Subcutaneous abdominal adipose tissue (tissue), 5 donors: ENCODE measurements at regions not wholly inside any gene's neighbourhood (a gene's known extent, or its start where the extent isn't known, plus 50 kb on each side); places are given as distances from the start of the nearest gene placed in this dataset.

Experiments used
- H3K27ac ChIP-seq: one replicate; pipeline ENCODE4 v1.7.0; 2013; ENCODE audit warnings: low read depth, mild to moderate bottlenecking, inconsistent platforms, low read length, moderate library complexity
- H3K27me3 ChIP-seq, 5 donors: one replicate each; pipeline ENCODE4 v1.7.0; 2013; ENCODE audit warnings: low read length in 5 of 5, inconsistent platforms in 1 of 5; ENCODE audit not compliant: control insufficient read depth in 5 of 5, insufficient read depth in 4 of 5
- H3K36me3 ChIP-seq, 5 donors: one replicate each; pipeline ENCODE4 v1.7.0; 2013; ENCODE audit warnings: low read length in 5 of 5; ENCODE audit not compliant: control insufficient read depth in 5 of 5, insufficient read depth in 5 of 5
- H3K4me1 ChIP-seq, 5 donors: one replicate each; pipeline ENCODE4 v1.7.0; 2013; ENCODE audit warnings: low read length in 5 of 5, mild to moderate bottlenecking in 3 of 5, moderate library complexity in 1 of 5; ENCODE audit not compliant: control insufficient read depth in 5 of 5, insufficient read depth in 5 of 5
- H3K4me3 ChIP-seq, 5 donors: one replicate each; pipeline ENCODE4 v1.7.0; 2013; ENCODE audit warnings: low read length in 5 of 5, low read depth in 1 of 5
- H3K9ac ChIP-seq, 5 donors: one replicate each; pipeline ENCODE4 v1.7.0; 2013; ENCODE audit warnings: low read length in 5 of 5, mild to moderate bottlenecking in 4 of 5, moderate library complexity in 3 of 5
- H3K9me3 ChIP-seq, 5 donors: one replicate each; pipeline ENCODE4 v1.7.0; 2013; ENCODE audit warnings: low read length in 5 of 5; ENCODE audit not compliant: control insufficient read depth in 5 of 5
- donor health status: healthy.
- donor health status: healthy.
- donor health status: healthy.
- donor health status: healthy.
- donor health status: healthy.

GRCh38 chr5:33048315-33048714 lies 337.2 kb downstream of the NPR3 start:
- Histone ChIP-seq H3K27ac (no peak overlapping the region), H3K9ac (no peak overlapping the region), H3K4me3 (no peak overlapping the region), H3K27me3 (no peaks in the 10 kb centered on the region), H3K9me3 (no peaks in the 10 kb centered on the region), H3K4me1 (no peaks in the 10 kb centered on the region), H3K36me3 (no peaks in the 10 kb centered on the region)

- Histone ChIP-seq H3K4me1 (no peaks in the 10 kb centered on the region), H3K27ac (no peak overlapping the region), H3K9me3 (peaks cover 3 to 7% (median 4%) of the 10 kb centered on the region in 5 donors), H3K27me3 (no peaks in the 10 kb centered on the region), H3K9ac (no peak overlapping the region), H3K4me3 (no peak overlapping the region), H3K36me3 (no peaks in the 10 kb centered on the region)
These were observed 338.2 kb downstream of the NPR3 start for GRCh38 chr5:33049298-33049697.

- no peak overlapping the region for H3K27ac ChIP-seq
- no peaks in the 10 kb centered on the region for H3K4me1 ChIP-seq
- no peaks in the 10 kb centered on the region for H3K27me3 ChIP-seq
- H3K9me3 ChIP-seq: peaks cover 3 to 11% (median 7%) of the 10 kb centered on the region in 5 donors
- no peak overlapping the region for H3K4me3 ChIP-seq
- H3K9ac ChIP-seq: no peak overlapping the region
- H3K36me3 ChIP-seq: no peaks in the 10 kb centered on the region
These were observed 338.7 kb downstream of the NPR3 start for GRCh38 chr5:33049842-33050241.

- no peaks in the 10 kb centered on the region for H3K4me1 ChIP-seq
- H3K27ac ChIP-seq: no peak overlapping the region
- H3K36me3 ChIP-seq: no peaks in the 10 kb centered on the region
- H3K9ac ChIP-seq: no peak overlapping the region
- H3K4me3 ChIP-seq: no peak overlapping the region
- no peaks in the 10 kb centered on the region for H3K27me3 ChIP-seq
- peaks cover 2 to 15% (median 9%) of the 10 kb centered on the region in 5 donors for H3K9me3 ChIP-seq
These were observed 348.0 kb downstream of the NPR3 start for GRCh38 chr5:33059081-33059480.

- no peaks in the 10 kb centered on the region for H3K9me3 ChIP-seq
- H3K27me3 ChIP-seq: no peaks in the 10 kb centered on the region
- H3K4me3 ChIP-seq: no peak overlapping the region
- no peak overlapping the region for H3K9ac ChIP-seq
- no peaks in the 10 kb centered on the region for H3K36me3 ChIP-seq
- H3K27ac ChIP-seq: no peak overlapping the region
- no peaks in the 10 kb centered on the region for H3K4me1 ChIP-seq
These were observed 354.0 kb downstream of the NPR3 start for GRCh38 chr5:33065131-33065530.

- no peaks in the 10 kb centered on the region for H3K4me1 ChIP-seq
- no peak overlapping the region for H3K27ac ChIP-seq
- no peak overlapping the region for H3K9ac ChIP-seq
- no peaks in the 10 kb centered on the region for H3K9me3 ChIP-seq
- H3K27me3 ChIP-seq: no peaks in the 10 kb centered on the region
- H3K36me3 ChIP-seq: no peaks in the 10 kb centered on the region
- H3K4me3 ChIP-seq: no peak overlapping the region
These were observed 356.2 kb downstream of the NPR3 start for GRCh38 chr5:33067291-33067690.

GRCh38 chr5:33068786-33069185 lies 357.7 kb downstream of the NPR3 start:
- Histone ChIP-seq H3K36me3 (no peaks in the 10 kb centered on the region), H3K9ac (no peak overlapping the region), H3K4me3 (no peak overlapping the region), H3K27ac (no peak overlapping the region), H3K4me1 (no peaks in the 10 kb centered on the region), H3K27me3 (no peaks in the 10 kb centered on the region), H3K9me3 (no peaks in the 10 kb centered on the region)

GRCh38 chr5:33072296-33072695 lies 361.2 kb downstream of the NPR3 start:
- H3K27me3 ChIP-seq: no peaks in the 10 kb centered on the region
- no peaks in the 10 kb centered on the region for H3K4me1 ChIP-seq
- H3K9me3 ChIP-seq: no peaks in the 10 kb centered on the region
- no peak overlapping the region for H3K27ac ChIP-seq
- no peak overlapping the region for H3K4me3 ChIP-seq
- no peaks in the 10 kb centered on the region for H3K36me3 ChIP-seq
- H3K9ac ChIP-seq: no peak overlapping the region

GRCh38 chr5:33072726-33073125 lies 361.6 kb downstream of the NPR3 start:
- Histone ChIP-seq H3K36me3 (no peaks in the 10 kb centered on the region), H3K9me3 (no peaks in the 10 kb centered on the region), H3K9ac (no peak overlapping the region), H3K27ac (no peak overlapping the region), H3K27me3 (no peaks in the 10 kb centered on the region), H3K4me3 (no peak overlapping the region), H3K4me1 (no peaks in the 10 kb centered on the region)

- no peaks in the 10 kb centered on the region for H3K9me3 ChIP-seq
These were observed 362.8 kb downstream of the NPR3 start for GRCh38 chr5:33073881-33074327.

GRCh38 chr5:33074548-33074947 lies 363.4 kb downstream of the NPR3 start:
- Histone ChIP-seq H3K4me1 (peaks cover 0 to 8% (median 0%) of the 10 kb centered on the region in 5 donors), H3K27me3 (no peaks in the 10 kb centered on the region), H3K9me3 (no peaks in the 10 kb centered on the region), H3K4me3 (no peak overlapping the region), H3K36me3 (no peaks in the 10 kb centered on the region), H3K9ac (no peak overlapping the region), H3K27ac (no peak overlapping the region)

More at GRCh38 chr5:33073881-33074327, 362.8 kb downstream of the NPR3 start:
- peaks cover 0 to 2% (median 0%) of the 10 kb centered on the region in 5 donors for H3K4me1 ChIP-seq
- H3K36me3 ChIP-seq: no peaks in the 10 kb centered on the region
- no peak overlapping the region for H3K4me3 ChIP-seq
- no peak overlapping the region for H3K9ac ChIP-seq
- no peaks in the 10 kb centered on the region for H3K27me3 ChIP-seq
- H3K27ac ChIP-seq: no peak overlapping the region
